UCSD-AML1 (cell line): ENCODE measurements at regions not wholly inside any gene's neighbourhood (a gene's known extent, or its start where the extent isn't known, plus 50 kb on each side); places are given as distances from the start of the nearest gene placed in this dataset.

Experiments
- DNase-seq: peaks from one replicate; lab custom pipeline; 2025; ENCODE audit not compliant: unreplicated experiment; lab: John Stamatoyannopoulos, UW

GRCh38 chr4:126202226-126202625 is 887.5 kb downstream of the FAT4 start:
- DNase-seq = no peak

GRCh38 chr4:126207910-126208309 is 893.2 kb downstream of the FAT4 start:
- DNase-seq = no peak

- no peak for DNase-seq
Observed at GRCh38 chr4:126209147-126209546, 894.4 kb downstream of the FAT4 start.

GRCh38 chr4:126213996-126214395 is 899.2 kb downstream of the FAT4 start:
- DNase-seq = no peak

- DNase-seq = no peak
Observed at GRCh38 chr4:126215759-126216158, 901.0 kb downstream of the FAT4 start.

- DNase-seq = no peak
Observed at GRCh38 chr4:126216611-126217010, 901.9 kb downstream of the FAT4 start.

- no peak for DNase-seq
Observed at GRCh38 chr4:126221282-126221681, 906.5 kb downstream of the FAT4 start.

- DNase-seq = no peak
Observed at GRCh38 chr4:126221717-126222340, 907.1 kb downstream of the FAT4 start.

- DNase-seq = no peak
Observed at GRCh38 chr4:126223784-126224407, 909.1 kb downstream of the FAT4 start.

GRCh38 chr4:126227428-126227827 is 912.7 kb downstream of the FAT4 start:
- no peak for DNase-seq

GRCh38 chr4:126230269-126230668 is 915.5 kb downstream of the FAT4 start:
- no peak for DNase-seq

- DNase-seq = no peak
Observed at GRCh38 chr4:126233483-126233882, 918.7 kb downstream of the FAT4 start.

- no peak for DNase-seq
Observed at GRCh38 chr4:126238013-126238412, 923.3 kb downstream of the FAT4 start.

- DNase-seq = no peak
Observed at GRCh38 chr4:126241634-126242033, 926.9 kb downstream of the FAT4 start.

- no peak for DNase-seq
Observed at GRCh38 chr4:126242679-126243390, 928.1 kb downstream of the FAT4 start.

GRCh38 chr4:126247409-126247808 is 932.7 kb downstream of the FAT4 start:
- DNase-seq = no peak

GRCh38 chr4:126250006-126250405 is 935.3 kb downstream of the FAT4 start:
- DNase-seq = no peak

GRCh38 chr4:126251169-126251568 is 936.4 kb downstream of the FAT4 start:
- no peak for DNase-seq

GRCh38 chr4:126262665-126263064 is 947.9 kb downstream of the FAT4 start:
- DNase-seq = no peak

GRCh38 chr4:126264839-126265238 is 950.1 kb downstream of the FAT4 start:
- DNase-seq = no peak

GRCh38 chr4:126265888-126266287 is 951.1 kb downstream of the FAT4 start:
- no peak for DNase-seq

- DNase-seq = no peak
Observed at GRCh38 chr4:126267689-126268088, 952.9 kb downstream of the FAT4 start.
